ENCODE measurements at regions not wholly inside any gene's neighbourhood (a gene's known extent, or its start where the extent isn't known, plus 50 kb on each side); places are given as distances from the start of the nearest gene placed in this dataset.

- TF ChIP-seq, protein P1, sequence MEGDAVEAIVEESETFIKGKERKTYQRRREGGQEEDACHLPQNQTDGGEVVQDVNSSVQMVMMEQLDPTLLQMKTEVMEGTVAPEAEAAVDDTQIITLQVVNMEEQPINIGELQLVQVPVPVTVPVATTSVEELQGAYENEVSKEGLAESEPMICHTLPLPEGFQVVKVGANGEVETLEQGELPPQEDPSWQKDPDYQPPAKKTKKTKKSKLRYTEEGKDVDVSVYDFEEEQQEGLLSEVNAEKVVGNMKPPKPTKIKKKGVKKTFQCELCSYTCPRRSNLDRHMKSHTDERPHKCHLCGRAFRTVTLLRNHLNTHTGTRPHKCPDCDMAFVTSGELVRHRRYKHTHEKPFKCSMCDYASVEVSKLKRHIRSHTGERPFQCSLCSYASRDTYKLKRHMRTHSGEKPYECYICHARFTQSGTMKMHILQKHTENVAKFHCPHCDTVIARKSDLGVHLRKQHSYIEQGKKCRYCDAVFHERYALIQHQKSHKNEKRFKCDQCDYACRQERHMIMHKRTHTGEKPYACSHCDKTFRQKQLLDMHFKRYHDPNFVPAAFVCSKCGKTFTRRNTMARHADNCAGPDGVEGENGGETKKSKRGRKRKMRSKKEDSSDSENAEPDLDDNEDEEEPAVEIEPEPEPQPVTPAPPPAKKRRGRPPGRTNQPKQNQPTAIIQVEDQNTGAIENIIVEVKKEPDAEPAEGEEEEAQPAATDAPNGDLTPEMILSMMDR (conservative IDR thresholded peaks at IDR 0.05 in 1 of 2, IDR thresholded peaks at IDR 0.05 in 1 of 2; ENCODE audit: low read depth in 1 of 2, low read length in 2 of 2) = no peak
- no peak for TF ChIP-seq EZH2 (IDR thresholded peaks at IDR 0.05; ENCODE audit: low read length, missing control alignments)
Observed at GRCh38 chr13:105773863-105774538, 761.5 kb downstream of the EFNB2 start.
